Glutamatergic neuron (in vitro differentiated cells): ENCODE measurements at regions not wholly inside any gene's neighbourhood (a gene's known extent, or its start where the extent isn't known, plus 50 kb on each side); places are given as distances from the start of the nearest gene placed in this dataset.

ENCODE experiments used
- DNase-seq: peaks from one replicate; pipeline ENCODE4 v3.0.0; 2022
- H3K27ac Mint-ChIP-seq: one replicate; pipeline ENCODE4 v1.8.0; 2020; ENCODE audit warnings: mild to moderate bottlenecking, mixed read lengths, inconsistent platforms; ENCODE audit not compliant: unreplicated experiment
- H3K27me3 Mint-ChIP-seq: one replicate; pipeline ENCODE4 v1.8.0; 2020; ENCODE audit warnings: mild to moderate bottlenecking, moderate library complexity, mixed read lengths, inconsistent platforms; ENCODE audit not compliant: unreplicated experiment
- H3K36me3 Mint-ChIP-seq: one replicate; pipeline ENCODE4 v1.8.0; 2020; ENCODE audit warnings: mild to moderate bottlenecking, mixed read lengths, inconsistent platforms; ENCODE audit not compliant: unreplicated experiment
- H3K4me1 Mint-ChIP-seq: one replicate; pipeline ENCODE4 v1.8.0; 2020; ENCODE audit warnings: mild to moderate bottlenecking, low read depth, mixed read lengths, inconsistent platforms; ENCODE audit not compliant: unreplicated experiment
- H3K4me3 Mint-ChIP-seq: one replicate; pipeline ENCODE4 v1.8.0; 2020; ENCODE audit warnings: mild to moderate bottlenecking, mixed read lengths, inconsistent platforms; ENCODE audit not compliant: unreplicated experiment
- H3K9me3 Mint-ChIP-seq: one replicate; pipeline ENCODE4 v1.8.0; 2020; ENCODE audit warnings: mild to moderate bottlenecking, moderate library complexity, mixed read lengths, inconsistent platforms; ENCODE audit not compliant: unreplicated experiment
- TF ChIP-seq, protein P1 (sequence below): fragments of 200-600 bp; sonication (generic); IDR thresholded peaks from one replicate; pipeline ENCODE4 v1.5.0; 2021; ENCODE audit not compliant: partially characterized antibody, unreplicated experiment

DNA sequence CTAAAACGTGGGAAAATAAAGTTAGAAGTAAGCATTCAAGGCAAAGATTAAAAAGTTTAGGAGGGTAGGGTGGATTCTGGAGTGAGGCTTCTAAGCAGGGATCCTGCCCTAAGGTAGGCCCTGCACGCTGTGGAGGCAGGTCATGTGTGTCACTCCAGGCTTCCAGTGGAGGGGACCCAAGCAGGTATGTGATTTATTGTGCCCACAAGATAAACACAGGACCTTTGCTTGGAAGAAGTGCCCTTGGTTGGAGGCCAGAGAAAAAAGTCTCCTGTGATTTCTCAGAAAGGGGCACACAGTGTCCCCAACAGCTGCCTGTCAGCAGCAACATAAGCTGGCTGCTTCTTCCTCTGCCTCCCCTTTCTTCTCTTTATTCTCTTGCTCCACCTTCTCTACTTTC is 110.8 kb downstream of the FOXD2 start:
- TF ChIP-seq, protein P1, sequence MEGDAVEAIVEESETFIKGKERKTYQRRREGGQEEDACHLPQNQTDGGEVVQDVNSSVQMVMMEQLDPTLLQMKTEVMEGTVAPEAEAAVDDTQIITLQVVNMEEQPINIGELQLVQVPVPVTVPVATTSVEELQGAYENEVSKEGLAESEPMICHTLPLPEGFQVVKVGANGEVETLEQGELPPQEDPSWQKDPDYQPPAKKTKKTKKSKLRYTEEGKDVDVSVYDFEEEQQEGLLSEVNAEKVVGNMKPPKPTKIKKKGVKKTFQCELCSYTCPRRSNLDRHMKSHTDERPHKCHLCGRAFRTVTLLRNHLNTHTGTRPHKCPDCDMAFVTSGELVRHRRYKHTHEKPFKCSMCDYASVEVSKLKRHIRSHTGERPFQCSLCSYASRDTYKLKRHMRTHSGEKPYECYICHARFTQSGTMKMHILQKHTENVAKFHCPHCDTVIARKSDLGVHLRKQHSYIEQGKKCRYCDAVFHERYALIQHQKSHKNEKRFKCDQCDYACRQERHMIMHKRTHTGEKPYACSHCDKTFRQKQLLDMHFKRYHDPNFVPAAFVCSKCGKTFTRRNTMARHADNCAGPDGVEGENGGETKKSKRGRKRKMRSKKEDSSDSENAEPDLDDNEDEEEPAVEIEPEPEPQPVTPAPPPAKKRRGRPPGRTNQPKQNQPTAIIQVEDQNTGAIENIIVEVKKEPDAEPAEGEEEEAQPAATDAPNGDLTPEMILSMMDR = no peak
- Mint-ChIP-seq H3K4me3 (no peak overlapping the region), H3K27ac (no peak overlapping the region), H3K36me3 (no peaks in the 10 kb centered on the region), H3K27me3 (peaks cover 9% of the 10 kb centered on the region), H3K9me3 (peaks cover 3% of the 10 kb centered on the region), H3K4me1 (peaks cover 12% of the 10 kb centered on the region)
- no peak for DNase-seq

DNA sequence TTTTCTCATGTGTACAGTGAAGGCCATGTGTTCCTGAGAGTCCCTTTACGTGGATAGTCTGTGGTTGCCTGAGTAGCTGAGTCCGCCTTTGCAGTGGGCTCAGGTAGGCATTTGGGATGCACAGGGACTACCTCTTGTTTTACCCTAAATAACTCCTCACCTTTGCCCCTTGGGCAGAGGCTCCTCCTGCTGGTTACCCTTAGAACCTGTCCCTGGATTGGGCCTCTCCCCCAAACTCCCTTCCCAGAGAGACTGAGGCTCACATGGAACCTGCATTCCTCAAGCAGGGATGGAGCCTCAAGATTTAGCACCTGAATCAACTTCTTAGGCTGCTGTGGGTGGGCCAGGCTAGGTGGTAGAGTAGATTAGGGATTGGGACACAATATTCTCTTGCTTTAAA is 111.7 kb downstream of the FOXD2 start:
- Mint-ChIP-seq H3K9me3 (peaks cover 3% of the 10 kb centered on the region), H3K27ac (no peak overlapping the region), H3K4me1 (peaks cover 12% of the 10 kb centered on the region), H3K36me3 (no peaks in the 10 kb centered on the region), H3K4me3 (no peak overlapping the region), H3K27me3 (peaks cover 9% of the 10 kb centered on the region)
- TF ChIP-seq, protein P1 = no peak
- DNase-seq = no peak

DNA sequence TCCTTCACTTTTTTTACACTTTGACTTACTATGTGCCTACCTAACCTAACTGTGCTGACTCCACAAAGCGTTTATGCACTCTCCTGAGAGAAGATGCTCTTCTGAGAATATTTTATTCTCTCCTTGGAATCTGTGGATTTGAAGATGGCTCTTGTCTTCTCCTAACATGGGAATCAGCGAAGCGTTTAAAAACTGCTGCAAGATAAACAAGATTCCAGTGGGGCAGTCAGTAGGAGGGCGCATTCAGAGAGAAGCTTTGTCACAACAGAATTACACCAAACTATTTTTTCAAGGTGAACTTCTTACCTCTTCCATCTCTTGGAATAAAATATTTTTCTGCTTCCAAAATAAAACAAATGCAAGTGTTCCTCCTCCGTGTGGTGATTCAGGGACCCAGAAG is 113.1 kb downstream of the FOXD2 start:
- peaks cover 9% of the 10 kb centered on the region for H3K27me3 Mint-ChIP-seq
- peaks cover 12% of the 10 kb centered on the region for H3K4me1 Mint-ChIP-seq
- no peak overlapping the region for H3K27ac Mint-ChIP-seq
- no peaks in the 10 kb centered on the region for H3K36me3 Mint-ChIP-seq
- no peak for DNase-seq
- no peak overlapping the region for H3K4me3 Mint-ChIP-seq
- TF ChIP-seq, protein P1 = no peak
- peaks cover 3% of the 10 kb centered on the region for H3K9me3 Mint-ChIP-seq

DNA sequence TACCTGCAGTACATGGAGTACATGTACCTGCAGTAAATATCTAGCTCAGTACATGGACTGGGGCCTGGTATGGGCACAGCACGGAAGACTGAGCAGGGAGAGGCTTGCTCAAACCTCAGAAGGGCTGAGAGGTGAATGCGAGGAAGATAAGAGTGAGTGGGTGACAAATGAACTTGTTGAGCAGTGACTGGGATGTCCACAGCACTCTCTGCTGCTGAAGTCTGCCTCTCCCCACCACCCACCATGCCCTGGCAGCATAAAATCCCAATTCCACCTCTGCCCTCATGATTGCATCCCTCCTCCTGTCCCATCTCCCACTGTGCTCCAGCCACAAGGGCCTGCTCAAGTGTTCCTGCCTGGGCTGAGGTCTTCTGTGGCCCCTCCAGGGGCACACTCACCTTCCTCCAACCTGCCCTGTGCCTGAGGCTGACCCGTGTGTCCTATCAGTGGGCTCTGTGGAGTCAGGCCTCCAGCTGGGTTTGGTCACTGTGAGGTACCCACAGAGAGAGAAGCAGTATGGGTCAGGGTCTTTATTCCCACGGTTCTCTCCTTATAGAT is 114.2 kb downstream of the FOXD2 start:
- Mint-ChIP-seq H3K36me3 (no peaks in the 10 kb centered on the region), H3K4me3 (no peak overlapping the region), H3K27me3 (peaks cover 6% of the 10 kb centered on the region), H3K27ac (no peak overlapping the region), H3K4me1 (peaks cover 10% of the 10 kb centered on the region), H3K9me3 (peaks cover 3% of the 10 kb centered on the region)
- TF ChIP-seq, protein P1 = no peak
- no peak for DNase-seq

DNA sequence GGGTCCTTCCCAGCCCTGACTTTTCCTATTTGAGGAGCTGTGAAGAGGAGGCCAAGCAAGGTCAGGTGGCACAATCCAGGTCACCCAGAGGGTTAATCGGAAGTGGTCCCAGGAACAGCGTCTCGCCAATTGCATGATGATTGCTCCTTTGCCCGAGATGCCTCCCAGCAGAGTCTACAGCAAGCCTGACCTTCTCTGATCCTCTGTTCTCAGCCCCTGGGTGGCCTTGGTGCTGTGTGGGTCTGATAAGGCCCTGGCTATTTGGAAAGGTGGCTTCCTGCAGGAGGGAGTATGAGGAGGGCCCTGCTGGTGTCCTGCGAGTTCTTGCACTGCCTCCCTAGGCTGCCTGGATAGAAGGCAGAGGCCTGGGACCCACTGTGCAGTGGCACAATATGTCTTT is 116.2 kb downstream of the FOXD2 start:
- Mint-ChIP-seq H3K27ac (no peak overlapping the region), H3K4me3 (no peak overlapping the region), H3K9me3 (peaks cover 3% of the 10 kb centered on the region), H3K27me3 (peaks cover 1% of the 10 kb centered on the region), H3K4me1 (peaks cover 4% of the 10 kb centered on the region), H3K36me3 (no peaks in the 10 kb centered on the region)
- no peak for DNase-seq
- TF ChIP-seq, protein P1 = no peak
